Progenitor cell of endocrine pancreas (in vitro differentiated cells): ENCODE measurements at regions not wholly inside any gene's neighbourhood (a gene's known extent, or its start where the extent isn't known, plus 50 kb on each side); places are given as distances from the start of the nearest gene placed in this dataset.

Source experiments
- DNase-seq: peaks from one replicate; pipeline ENCODE4 v3.0.0; 2021; ENCODE audit warnings: low spot score; ENCODE audit not compliant: unreplicated experiment
- H3K27ac Mint-ChIP-seq: 2 replicates; pipeline ENCODE4 v1.8.0; 2021; ENCODE audit warnings: mild to moderate bottlenecking, moderate library complexity, mixed read lengths
- H3K27me3 Mint-ChIP-seq: 2 replicates; pipeline ENCODE4 v1.8.0; 2021; ENCODE audit warnings: mixed read lengths
- H3K36me3 Mint-ChIP-seq: 2 replicates; pipeline ENCODE4 v1.8.0; 2022; ENCODE audit warnings: mixed read lengths; ENCODE audit not compliant: insufficient read depth
- H3K4me1 Mint-ChIP-seq: 2 replicates; pipeline ENCODE4 v1.8.0; 2021; ENCODE audit warnings: low read depth, mixed read lengths
- H3K4me3 Mint-ChIP-seq: 2 replicates; pipeline ENCODE4 v1.8.0; 2021; ENCODE audit warnings: low read depth, mild to moderate bottlenecking, moderate library complexity, mixed read lengths
- H3K9me3 Mint-ChIP-seq: 2 replicates; pipeline ENCODE4 v1.8.0; 2021; ENCODE audit warnings: low read depth, mixed read lengths
- CTCF ChIP-seq: fragments of 200-600 bp; sonication (generic); IDR thresholded peaks from one replicate; pipeline ENCODE4 v1.5.0; 2021; ENCODE audit warnings: antibody characterized with exemption, mild to moderate bottlenecking; ENCODE audit not compliant: unreplicated experiment

GRCh38 chr6:165098165-165098564 lies 211.2 kb downstream of the C6orf118 start:
- no peak overlapping the region for H3K27ac Mint-ChIP-seq
- TF ChIP-seq CTCF: no peak
- DNase-seq: no peak
- peaks cover 27% of the 10 kb centered on the region for H3K9me3 Mint-ChIP-seq
- no peaks in the 10 kb centered on the region for H3K4me1 Mint-ChIP-seq
- H3K27me3 Mint-ChIP-seq: no peaks in the 10 kb centered on the region
- peaks cover 2% of the 10 kb centered on the region for H3K36me3 Mint-ChIP-seq
- H3K4me3 Mint-ChIP-seq: no peak overlapping the region

DNA sequence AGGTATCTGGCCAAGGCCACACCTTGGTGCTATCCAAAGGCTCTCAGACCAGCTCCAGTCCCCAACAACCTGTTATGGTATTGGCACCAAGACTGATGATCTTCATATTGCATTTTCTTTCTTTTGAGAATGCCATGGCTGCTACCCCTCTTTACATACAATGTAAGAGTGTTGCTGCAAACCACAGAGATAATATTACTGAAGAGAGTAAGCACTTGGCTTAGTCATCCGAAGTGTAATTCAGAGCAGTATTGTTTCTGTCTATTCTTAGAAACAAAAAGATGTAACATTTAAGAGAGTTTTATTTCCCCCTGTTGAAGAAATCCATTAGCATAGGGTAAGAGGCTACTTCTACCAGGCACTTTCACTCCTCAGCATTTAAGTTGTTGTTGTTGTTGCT lies 212.5 kb downstream of the C6orf118 start:
- no peak for DNase-seq
- no peak overlapping the region for H3K4me3 Mint-ChIP-seq
- no peaks in the 10 kb centered on the region for H3K27me3 Mint-ChIP-seq
- H3K27ac Mint-ChIP-seq: no peak overlapping the region
- no peak for TF ChIP-seq CTCF
- H3K4me1 Mint-ChIP-seq: no peaks in the 10 kb centered on the region
- peaks cover 5% of the 10 kb centered on the region for H3K36me3 Mint-ChIP-seq
- H3K9me3 Mint-ChIP-seq: peaks cover 32% of the 10 kb centered on the region

DNA sequence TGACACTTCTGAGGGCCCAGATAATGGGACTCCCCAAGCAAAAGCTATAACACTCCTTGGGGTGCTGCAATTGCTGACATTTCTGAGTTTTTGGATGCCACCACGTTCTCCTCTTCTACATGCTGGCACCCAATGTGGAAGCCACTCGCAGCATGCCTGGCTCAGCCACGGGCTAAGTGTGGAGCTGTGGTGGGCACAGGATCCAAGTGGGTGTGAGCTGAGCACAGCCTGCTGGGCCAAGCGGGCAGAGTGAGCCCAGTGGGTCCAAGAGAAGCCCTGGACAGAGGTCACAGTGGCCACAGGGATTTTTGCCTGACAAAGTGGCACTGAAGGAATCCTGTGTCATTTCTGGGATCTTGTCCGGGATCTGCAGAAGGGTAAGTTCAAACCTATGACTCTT lies 213.2 kb downstream of the C6orf118 start:
- Mint-ChIP-seq H3K27me3 (no peaks in the 10 kb centered on the region), H3K36me3 (peaks cover 5% of the 10 kb centered on the region), H3K4me1 (no peaks in the 10 kb centered on the region), H3K9me3 (peaks cover 32% of the 10 kb centered on the region), H3K27ac (no peak overlapping the region), H3K4me3 (no peak overlapping the region)
- TF ChIP-seq CTCF: no peak
- DNase-seq: no peak

DNA sequence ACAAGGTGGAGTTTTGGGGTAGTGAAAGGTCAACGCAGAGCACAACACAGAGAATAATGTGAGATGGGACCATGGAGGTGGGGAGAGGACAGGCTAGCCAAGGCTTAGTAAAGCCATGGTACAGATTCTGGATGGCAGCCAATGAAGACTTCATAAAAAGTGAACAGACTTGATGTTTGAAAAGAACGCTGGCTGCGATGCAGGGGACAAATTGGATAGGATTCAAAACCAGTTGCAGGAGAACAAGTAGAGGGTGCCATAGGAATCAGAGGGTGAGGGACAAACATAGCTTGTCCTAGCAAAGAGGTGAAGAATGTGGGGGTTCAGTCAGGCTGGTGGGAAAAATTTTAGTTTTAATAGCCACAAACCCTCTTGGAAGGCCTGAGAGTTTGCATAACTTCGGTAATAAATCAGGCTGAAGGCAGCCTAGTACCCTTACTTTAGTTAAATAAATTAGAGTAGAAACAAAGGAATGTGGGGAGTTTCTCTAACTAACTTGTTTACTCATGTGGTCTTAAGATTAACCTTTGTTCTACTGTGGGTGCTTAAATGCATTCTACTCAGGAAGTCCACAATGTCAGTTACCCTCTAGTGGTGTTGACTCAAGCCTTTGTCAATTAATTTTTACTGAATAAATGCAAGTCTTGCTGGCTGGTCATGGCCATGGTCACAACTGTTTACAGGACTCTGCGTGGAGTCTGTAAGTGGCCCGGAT lies 216.4 kb downstream of the C6orf118 start:
- Mint-ChIP-seq H3K9me3 (peaks cover 47% of the 10 kb centered on the region), H3K27me3 (no peaks in the 10 kb centered on the region), H3K36me3 (peaks cover 5% of the 10 kb centered on the region), H3K4me3 (no peak overlapping the region), H3K4me1 (peaks cover 8% of the 10 kb centered on the region), H3K27ac (no peak overlapping the region)
- TF ChIP-seq CTCF: no peak
- DNase-seq: no peak

DNA sequence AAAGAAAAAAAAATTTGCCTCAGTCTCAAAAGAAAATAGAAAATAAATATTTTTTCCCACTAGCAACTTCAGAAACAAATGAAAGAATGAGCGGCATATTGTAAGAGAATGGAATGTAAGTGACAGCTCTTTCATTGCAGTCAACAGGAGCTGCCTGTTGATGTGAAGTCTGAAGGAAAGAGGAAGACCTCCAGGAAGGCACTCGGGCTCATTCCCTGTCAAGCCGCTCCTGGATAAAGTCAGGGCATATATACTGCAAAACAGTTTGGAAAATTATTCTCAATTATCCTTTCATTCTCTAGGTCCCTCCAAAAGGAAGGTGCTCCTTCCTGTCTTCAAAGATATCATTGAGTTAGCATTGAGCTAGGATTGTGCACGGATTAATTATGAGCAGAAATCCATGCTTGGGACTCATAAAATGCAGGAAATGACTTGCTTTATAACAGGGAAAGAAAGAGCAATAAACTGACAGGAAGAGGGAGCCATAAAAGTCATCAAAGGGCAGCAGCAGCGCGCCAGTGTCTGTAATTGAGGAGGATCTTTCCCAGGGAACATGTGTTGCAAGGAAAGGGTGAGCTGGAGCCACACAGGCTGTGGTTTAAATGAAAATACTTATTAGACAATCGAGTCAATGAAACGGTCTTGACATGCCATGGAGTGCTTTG lies 218.2 kb downstream of the C6orf118 start:
- Mint-ChIP-seq H3K4me1 (peaks cover 8% of the 10 kb centered on the region), H3K36me3 (peaks cover 5% of the 10 kb centered on the region), H3K4me3 (no peak overlapping the region), H3K27me3 (no peaks in the 10 kb centered on the region), H3K27ac (no peak overlapping the region), H3K9me3 (peaks cover 42% of the 10 kb centered on the region)
- no peak for TF ChIP-seq CTCF
- DNase-seq: no peak
